Cardiac fibroblast (primary cell): ENCODE measurements at regions not wholly inside any gene's neighbourhood (a gene's known extent, or its start where the extent isn't known, plus 50 kb on each side); places are given as distances from the start of the nearest gene placed in this dataset.
A peak's percentile ranks its signal among the peaks of the same experiment; 100 is the strongest.

Source experiments
- DNase-seq, 2 donors: peaks; one replicate each; pipeline versions ENCODE4 v3.0.0 to v3.0.0-alpha.2; 2010; ENCODE audit warnings: low read depth in 2 of 2
- H3K4me3 ChIP-seq, 2 donors: replicated peaks in 1 of 2; 1 replicate in 1 of 2; 2 replicates in 1 of 2; pipeline ENCODE4 v1.5.1; 2011; ENCODE audit warnings: low read depth in 2 of 2, low read length in 2 of 2, mild to moderate bottlenecking in 2 of 2, moderate library complexity in 1 of 2
- CTCF ChIP-seq: IDR thresholded peaks from one replicate; pipeline ENCODE4 v1.5.1; 2011; ENCODE audit warnings: low read depth, mild to moderate bottlenecking, low read length, inconsistent platforms

GRCh38 chr3:69562020-69562419 is 176.1 kb upstream of the FRMD4B start:
- no peak for TF ChIP-seq CTCF
- DNase-seq = peak; percentile 29 to 69
- H3K4me3 ChIP-seq = no peak overlapping the region

- no peak for DNase-seq
- H3K4me3 ChIP-seq = no peak overlapping the region
- TF ChIP-seq CTCF = no peak
These were observed 174.9 kb upstream of the FRMD4B start for GRCh38 chr3:69560818-69561217.

DNA sequence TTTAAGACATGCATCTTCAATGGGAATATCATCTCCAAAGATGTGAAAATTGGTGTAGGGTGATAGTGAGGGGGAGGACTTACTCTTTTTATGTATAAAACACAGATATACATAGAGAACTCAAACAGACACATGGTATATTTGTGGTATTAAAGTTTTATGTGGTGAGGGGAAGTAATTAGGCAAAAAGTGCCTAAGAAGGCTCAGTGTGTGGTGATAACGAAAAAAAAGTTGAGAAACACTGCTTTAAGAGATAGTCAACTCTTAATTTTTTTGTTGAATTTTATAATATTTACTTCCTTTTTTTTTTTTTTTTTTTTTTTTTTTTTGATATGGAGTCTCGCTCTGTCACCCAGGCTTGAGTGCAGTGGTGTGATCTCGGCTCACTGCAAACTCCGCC is 174.2 kb upstream of the FRMD4B start:
- no peak overlapping the region for H3K4me3 ChIP-seq
- DNase-seq = no peak
- TF ChIP-seq CTCF = no peak

- no peak overlapping the region for H3K4me3 ChIP-seq
- DNase-seq = peak; percentile 88 to 91
- TF ChIP-seq CTCF = no peak
These were observed 173.0 kb upstream of the FRMD4B start for GRCh38 chr3:69558912-69559311.

- DNase-seq = no peak
- no peak for TF ChIP-seq CTCF
- H3K4me3 ChIP-seq = no peak overlapping the region
These were observed 168.7 kb upstream of the FRMD4B start for GRCh38 chr3:69554576-69554975.

DNA sequence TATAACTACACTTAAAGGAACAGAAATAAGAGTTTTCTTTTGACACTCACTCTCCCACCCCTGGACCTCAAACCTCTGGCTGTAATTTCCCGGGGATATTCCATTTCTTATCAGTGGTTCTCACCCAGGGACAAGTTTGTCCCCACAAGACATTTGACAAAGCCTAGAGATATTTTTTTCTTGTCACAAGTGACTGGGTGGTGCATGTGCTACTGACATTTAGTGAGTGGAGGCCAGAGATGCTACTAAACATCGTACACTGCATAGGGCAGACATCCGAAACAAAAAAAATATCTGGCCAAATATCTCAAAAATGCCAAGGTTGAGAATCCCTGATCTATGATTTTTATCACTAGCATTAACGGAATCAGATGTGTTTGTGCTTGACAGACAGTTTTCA is 168.0 kb upstream of the FRMD4B start:
- no peak for TF ChIP-seq CTCF
- no peak overlapping the region for H3K4me3 ChIP-seq
- DNase-seq = no peak

DNA sequence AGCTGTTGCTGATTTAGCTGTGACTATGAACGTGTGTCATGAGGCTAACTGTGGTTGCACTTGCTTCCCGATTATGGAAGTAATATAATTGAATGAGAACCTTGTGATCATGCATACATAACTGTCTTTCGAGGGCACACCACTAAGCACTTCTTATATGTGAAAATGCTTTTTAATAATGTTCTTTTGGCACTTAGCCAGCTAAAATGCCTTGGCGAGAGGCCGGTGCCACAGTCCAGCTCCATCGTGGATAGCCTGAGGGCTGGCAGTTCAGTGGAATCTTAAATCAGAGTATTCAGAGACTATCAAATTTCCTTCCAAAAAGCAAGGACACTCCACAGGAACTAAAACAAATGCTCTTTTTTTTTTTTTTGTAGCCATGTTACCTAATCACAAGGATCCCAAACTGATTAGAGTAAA is 161.6 kb upstream of the FRMD4B start:
- no peak for DNase-seq
- TF ChIP-seq CTCF = no peak
- no peak overlapping the region for H3K4me3 ChIP-seq
